Endodermal cell (in vitro differentiated cells): ENCODE measurements at regions not wholly inside any gene's neighbourhood (a gene's known extent, or its start where the extent isn't known, plus 50 kb on each side); places are given as distances from the start of the nearest gene placed in this dataset.
"Not testable (repeated sequence)": the region's sequence is repeated elsewhere in the genome, so short reads cannot be mapped to it uniquely, and the experiment has no call there.

Experiments used
- DNase-seq: peaks from one replicate; pipeline ENCODE4 v3.0.0-alpha.2; 2017
- H3K27ac ChIP-seq: 2 replicates; pipeline ENCODE4 v1.5.1; 2013; ENCODE audit warnings: mild to moderate bottlenecking, low read depth, low read length, moderate library complexity
- H3K27me3 ChIP-seq: 2 replicates; pipeline ENCODE4 v1.6.1; 2013; ENCODE audit warnings: mild to moderate bottlenecking, low read length, moderate library complexity; ENCODE audit not compliant: insufficient read depth, control insufficient read depth, poor library complexity, severe bottlenecking
- H3K36me3 ChIP-seq: 2 replicates; pipeline ENCODE4 v1.7.0; 2013; ENCODE audit warnings: mild to moderate bottlenecking, low read length, moderate library complexity; ENCODE audit not compliant: control insufficient read depth, insufficient read depth
- H3K4me1 ChIP-seq: one replicate; pipeline ENCODE4 v1.7.0; 2013; ENCODE audit warnings: low read length; ENCODE audit not compliant: control insufficient read depth, insufficient read depth
- H3K4me3 ChIP-seq: 2 replicates; pipeline ENCODE4 v1.5.1; 2013; ENCODE audit warnings: mild to moderate bottlenecking, low read length, moderate library complexity
- H3K9ac ChIP-seq: 2 replicates; pipeline ENCODE4 v1.6.1; 2013; ENCODE audit warnings: mild to moderate bottlenecking, low read length, moderate library complexity; ENCODE audit not compliant: poor library complexity, severe bottlenecking; ENCODE audit errors: extremely low read depth
- H3K9me3 ChIP-seq: 2 replicates; pipeline ENCODE4 v1.6.1; 2013; ENCODE audit warnings: mild to moderate bottlenecking, low read length, moderate library complexity; ENCODE audit not compliant: control insufficient read depth
- H3K27ac Mint-ChIP-seq: 2 replicates; pipeline ENCODE4 v1.8.0; 2020; ENCODE audit warnings: mixed read lengths
- H3K27me3 Mint-ChIP-seq: 2 replicates; pipeline ENCODE4 v1.8.0; 2021; ENCODE audit warnings: mild to moderate bottlenecking, mixed read lengths; ENCODE audit not compliant: insufficient read depth
- H3K36me3 Mint-ChIP-seq: 2 replicates; pipeline ENCODE4 v1.8.0; 2020; ENCODE audit warnings: low read depth, mixed read lengths
- H3K4me1 Mint-ChIP-seq: 2 replicates; pipeline ENCODE4 v1.8.0; 2020; ENCODE audit warnings: mixed read lengths
- H3K4me3 Mint-ChIP-seq: 2 replicates; pipeline ENCODE4 v1.8.0; 2020; ENCODE audit warnings: mild to moderate bottlenecking, moderate library complexity, mixed read lengths
- H3K9me3 Mint-ChIP-seq: 2 replicates; pipeline ENCODE4 v1.8.0; 2020; ENCODE audit warnings: mild to moderate bottlenecking, mixed read lengths
- WGBS, 2 experiments: methylation state at CpG; one replicate each; pipeline versions ENCODE4 v1.1.5 to v1.1.7; 2013; ENCODE audit warnings: missing lambda C conversion rate in 2 of 2, mixed read lengths in 1 of 2; ENCODE audit not compliant: insufficient coverage in 1 of 2, insufficient read length in 1 of 2; 5-methylcytosine and 5-hydroxymethylcytosine counted together
- TF ChIP-seq, protein P1 (sequence below): fragments of 200-600 bp; sonication (generic); conservative IDR thresholded peaks from 2 replicates; pipeline ENCODE4 v1.5.0; 2021; ENCODE audit warnings: antibody characterized with exemption, mild to moderate bottlenecking

DNA sequence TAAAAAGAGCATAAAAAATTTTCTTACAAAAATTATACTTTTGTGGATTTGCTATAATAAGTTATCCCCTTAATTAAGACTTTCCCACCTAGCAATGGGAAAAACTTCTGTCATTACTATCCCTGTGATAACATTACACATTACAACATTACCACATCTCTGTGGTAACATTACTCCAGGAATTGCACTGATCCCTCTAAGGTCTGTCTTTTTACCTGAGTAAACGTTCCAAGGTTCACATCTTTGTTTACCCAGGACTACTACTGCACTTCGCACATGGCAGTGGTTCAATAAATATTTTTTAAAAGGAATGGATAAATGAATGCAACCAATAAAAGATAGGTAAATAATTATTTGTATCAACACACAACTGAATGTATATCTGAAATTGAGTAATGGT lies 92.4 kb upstream of the NOX4 start:
- no peaks in the 10 kb centered on the region for H3K27me3 ChIP-seq
- WGBS, 2 experiments, result 85% methylated on average over 1 of the region's 2 CpGs; no CpG with 5 or more reads in 1 of the 2 experiments
- H3K9me3 Mint-ChIP-seq, result no peaks in the 10 kb centered on the region
- DNase-seq, result no peak
- no peaks in the 10 kb centered on the region for H3K36me3 Mint-ChIP-seq
- no peaks in the 10 kb centered on the region for H3K4me1 ChIP-seq
- no peaks in the 10 kb centered on the region for H3K36me3 ChIP-seq
- H3K4me1 Mint-ChIP-seq, result peaks cover 4% of the 10 kb centered on the region
- no peak overlapping the region for H3K4me3 ChIP-seq
- no peak overlapping the region for H3K27ac Mint-ChIP-seq
- TF ChIP-seq, protein P1, sequence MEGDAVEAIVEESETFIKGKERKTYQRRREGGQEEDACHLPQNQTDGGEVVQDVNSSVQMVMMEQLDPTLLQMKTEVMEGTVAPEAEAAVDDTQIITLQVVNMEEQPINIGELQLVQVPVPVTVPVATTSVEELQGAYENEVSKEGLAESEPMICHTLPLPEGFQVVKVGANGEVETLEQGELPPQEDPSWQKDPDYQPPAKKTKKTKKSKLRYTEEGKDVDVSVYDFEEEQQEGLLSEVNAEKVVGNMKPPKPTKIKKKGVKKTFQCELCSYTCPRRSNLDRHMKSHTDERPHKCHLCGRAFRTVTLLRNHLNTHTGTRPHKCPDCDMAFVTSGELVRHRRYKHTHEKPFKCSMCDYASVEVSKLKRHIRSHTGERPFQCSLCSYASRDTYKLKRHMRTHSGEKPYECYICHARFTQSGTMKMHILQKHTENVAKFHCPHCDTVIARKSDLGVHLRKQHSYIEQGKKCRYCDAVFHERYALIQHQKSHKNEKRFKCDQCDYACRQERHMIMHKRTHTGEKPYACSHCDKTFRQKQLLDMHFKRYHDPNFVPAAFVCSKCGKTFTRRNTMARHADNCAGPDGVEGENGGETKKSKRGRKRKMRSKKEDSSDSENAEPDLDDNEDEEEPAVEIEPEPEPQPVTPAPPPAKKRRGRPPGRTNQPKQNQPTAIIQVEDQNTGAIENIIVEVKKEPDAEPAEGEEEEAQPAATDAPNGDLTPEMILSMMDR, result no peak
- no peaks in the 10 kb centered on the region for H3K27me3 Mint-ChIP-seq
- no peak overlapping the region for H3K27ac ChIP-seq
- no peaks in the 10 kb centered on the region for H3K9me3 ChIP-seq
- no peak overlapping the region for H3K9ac ChIP-seq
- H3K4me3 Mint-ChIP-seq, result no peak overlapping the region

DNA sequence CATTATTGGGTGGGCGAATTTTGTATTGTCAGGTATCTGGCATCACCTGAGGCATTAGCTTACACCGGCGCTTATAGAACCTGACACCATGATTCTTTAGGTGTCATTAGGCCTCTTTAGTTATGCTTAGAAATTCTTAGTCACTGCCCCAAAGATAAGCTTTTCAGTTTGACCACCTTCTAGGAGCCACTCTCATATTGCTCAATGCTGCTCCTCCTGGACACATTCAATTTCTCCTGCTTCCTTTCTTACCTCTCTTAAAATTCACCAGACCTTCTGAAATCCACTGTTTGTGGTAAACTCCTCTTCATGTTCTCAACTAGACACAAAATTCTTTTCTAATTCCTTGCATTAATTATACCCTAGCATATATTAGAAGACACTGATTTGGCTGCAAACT lies 93.9 kb upstream of the NOX4 start:
- H3K9me3 Mint-ChIP-seq, H3K27me3 ChIP-seq, H3K4me1 Mint-ChIP-seq, H3K4me3 ChIP-seq, H3K36me3 Mint-ChIP-seq, H3K4me3 Mint-ChIP-seq, H3K27ac Mint-ChIP-seq, H3K9me3 ChIP-seq, H3K9ac ChIP-seq, H3K27ac ChIP-seq, DNase-seq, H3K27me3 Mint-ChIP-seq, H3K36me3 ChIP-seq, H3K4me1 ChIP-seq: not testable (repeated sequence)
- WGBS, 2 experiments, result 85 to 90% methylated on average over 3 of the region's 3 CpGs
- TF ChIP-seq, protein P1, result peak; percentile 41

- H3K27ac ChIP-seq, H3K4me1 ChIP-seq, H3K9ac ChIP-seq, H3K9me3 Mint-ChIP-seq, H3K27me3 Mint-ChIP-seq, H3K27me3 ChIP-seq, H3K4me3 Mint-ChIP-seq, H3K36me3 ChIP-seq, H3K4me3 ChIP-seq, H3K4me1 Mint-ChIP-seq, H3K9me3 ChIP-seq, H3K36me3 Mint-ChIP-seq, H3K27ac Mint-ChIP-seq, DNase-seq: not testable (repeated sequence)
- WGBS, 2 experiments, result 78 to 92% methylated on average over 2 of the region's 2 CpGs
These were observed 94.3 kb upstream of the NOX4 start for GRCh38 chr11:89585471-89585870.

DNA sequence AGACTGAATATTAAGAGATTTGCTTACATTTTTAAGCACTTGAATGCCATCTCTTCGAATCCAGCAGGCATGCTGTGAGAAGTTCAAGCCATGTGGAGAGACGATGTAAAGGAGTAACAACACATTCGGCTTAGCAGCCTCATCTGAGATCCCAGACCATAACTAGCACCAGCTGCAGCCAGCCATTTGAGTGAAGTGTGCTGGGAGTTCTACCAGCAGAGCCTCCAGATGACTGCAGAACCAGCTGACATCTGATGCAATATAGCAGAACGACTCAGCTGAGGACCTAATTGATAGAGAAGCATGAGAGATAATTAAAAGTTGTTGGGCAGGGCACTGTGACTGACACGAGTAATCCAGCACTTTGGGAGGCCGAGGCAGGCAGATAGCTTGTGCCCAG lies 98.2 kb upstream of the NOX4 start:
- not testable (repeated sequence) for H3K4me1 ChIP-seq, H3K36me3 Mint-ChIP-seq, H3K4me1 Mint-ChIP-seq, H3K27ac ChIP-seq, H3K27me3 Mint-ChIP-seq, H3K9me3 ChIP-seq, H3K9me3 Mint-ChIP-seq, DNase-seq, H3K27me3 ChIP-seq, H3K9ac ChIP-seq, H3K27ac Mint-ChIP-seq, H3K4me3 ChIP-seq, H3K4me3 Mint-ChIP-seq, H3K36me3 ChIP-seq
- WGBS, 2 experiments, result 85 to 100% methylated on average over 1 to 4 of the region's 6 CpGs

GRCh38 chr11:89590008-89590632 lies 98.9 kb upstream of the NOX4 start:
- H3K9ac ChIP-seq, H3K4me1 ChIP-seq, H3K27ac Mint-ChIP-seq, H3K27ac ChIP-seq, H3K27me3 ChIP-seq, H3K4me3 ChIP-seq, H3K4me3 Mint-ChIP-seq, H3K9me3 Mint-ChIP-seq, H3K36me3 Mint-ChIP-seq, H3K36me3 ChIP-seq, H3K27me3 Mint-ChIP-seq, DNase-seq, H3K4me1 Mint-ChIP-seq, H3K9me3 ChIP-seq: not testable (repeated sequence)
- 94% methylated on average over 5 of the region's 5 CpGs; no CpG with 5 or more reads in 1 of the 2 experiments for WGBS, 2 experiments

DNA sequence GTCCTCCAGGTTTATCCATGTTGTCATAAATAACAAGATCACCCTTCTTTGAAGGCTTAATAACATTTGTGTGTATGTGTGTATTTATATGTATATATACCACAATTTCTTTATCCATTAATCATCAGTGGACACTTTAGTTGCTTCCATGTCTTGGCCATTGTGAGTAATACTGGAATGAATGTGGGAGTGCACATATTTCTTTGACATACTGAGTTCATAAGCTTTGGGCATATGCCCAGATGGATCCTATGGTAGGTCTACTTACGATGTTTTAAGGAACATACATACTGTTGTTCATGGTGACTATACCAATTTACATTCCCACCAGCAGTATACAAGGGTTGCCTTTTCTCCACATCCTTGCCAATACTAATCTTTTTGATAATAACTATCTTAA lies 108.8 kb upstream of the TRIM77 start:
- WGBS, 2 experiments, result no CpG with 5 or more reads among the region's 1 CpG
- not testable (repeated sequence) for H3K4me3 Mint-ChIP-seq, H3K27me3 ChIP-seq, H3K4me1 Mint-ChIP-seq, H3K36me3 Mint-ChIP-seq, H3K4me1 ChIP-seq, H3K9me3 Mint-ChIP-seq, H3K27ac ChIP-seq, H3K9me3 ChIP-seq, H3K27ac Mint-ChIP-seq, H3K9ac ChIP-seq, H3K36me3 ChIP-seq, DNase-seq, H3K27me3 Mint-ChIP-seq, H3K4me3 ChIP-seq
